Sciatic nerve (tissue), 2 donors: ENCODE measurements at regions not wholly inside any gene's neighbourhood (a gene's known extent, or its start where the extent isn't known, plus 50 kb on each side); places are given as distances from the start of the nearest gene placed in this dataset. TPM values are rescaled to one million over a fixed set of nuclear protein-coding genes. Genes with fewer than 3 reads are reported as not detected.

ENCODE experiments used
- ATAC-seq: fragments of 200-7000 bp; cut with Tn5 transposase; one replicate; pipeline ENCODE4 v1.9.1; 2020; ENCODE audit warnings: mild to moderate bottlenecking, moderate library complexity
- DNase-seq: peaks from one replicate; pipeline ENCODE4 v3.0.0-alpha.2; 2020; ENCODE audit warnings: low spot score
- intact Hi-C: fragments of 100-400 bp; cut with DNase I; formaldehyde crosslinking; loops from one replicate; pipeline ENCODE4 v1.14.2; 2022
- microRNA-seq: library from miRNA; unstranded; fragments of <30 nt; microRNA quantifications from one replicate; pipeline ENCODE4 v1.2.0, GENCODE V29; 2020
- donor health status: DM: no; HTN: no; CAD: no.
- donor health status: DM: no; HTN: no; CAD: no.

- no peak for DNase-seq
- intact Hi-C loops, result no loop called here
- no peak for ATAC-seq
These were observed 60.7 kb upstream of the ITGA4 start for GRCh38 chr2:181396256-181397123.

GRCh38 chr2:181397331-181397730 lies 59.9 kb upstream of the ITGA4 start:
- intact Hi-C loops, result no loop called here
- DNase-seq (no peak), ATAC-seq (no peak)

GRCh38 chr2:181398000-181398399 lies 59.2 kb upstream of the ITGA4 start:
- DNase-seq, result no peak
- ATAC-seq, result no peak
- intact Hi-C loops, result no loop called here

- DNase-seq (no peak), ATAC-seq (no peak)
- intact Hi-C loops, result no loop called here
These were observed 58.2 kb upstream of the ITGA4 start for GRCh38 chr2:181399027-181399426.

- ATAC-seq, result no peak
- DNase-seq, result no peak
- intact Hi-C loops, result no loop called here
These were observed 52.7 kb upstream of the ITGA4 start for GRCh38 chr2:181404472-181404871.

- DNase-seq (no peak), ATAC-seq (no peak)
- intact Hi-C loops, result no loop called here
These were observed 50.0 kb upstream of the ITGA4 start for GRCh38 chr2:181407171-181407570.

Small RNA genes in the stretch of these regions (microRNA-seq; reads per million reads assigned to microRNA genes)
- gene MIR4437, result not detected
